ENCODE measurements at regions not wholly inside any gene's neighbourhood (a gene's known extent, or its start where the extent isn't known, plus 50 kb on each side); places are given as distances from the start of the nearest gene placed in this dataset.

- Mint-ChIP-seq H3K27ac (ENCODE audit: unreplicated experiment) (no peak overlapping the region), H3K36me3 (ENCODE audit: unreplicated experiment) (no peaks in the 10 kb centered on the region), H3K9me3 (ENCODE audit: unreplicated experiment) (peaks cover 4% of the 10 kb centered on the region), H3K4me3 (ENCODE audit: unreplicated experiment) (no peak overlapping the region), H3K4me1 (ENCODE audit: unreplicated experiment) (peaks cover 10% of the 10 kb centered on the region), H3K27me3 (ENCODE audit: unreplicated experiment) (no peaks in the 10 kb centered on the region)
- TF ChIP-seq CTCF (IDR thresholded peaks at IDR 0.05) = no peak
- no peak for DNase-seq (ENCODE audit: extremely low spot score, unreplicated experiment)
Observed at GRCh38 chr14:83969998-83970397, 1559.9 kb upstream of the FLRT2 start.

GRCh38 chr14:83972631-83973030 lies 1557.3 kb upstream of the FLRT2 start:
- H3K36me3 Mint-ChIP-seq (ENCODE audit: unreplicated experiment) = no peaks in the 10 kb centered on the region
- peaks cover 27% of the 10 kb centered on the region for H3K4me1 Mint-ChIP-seq (ENCODE audit: unreplicated experiment)
- no peak for DNase-seq (ENCODE audit: extremely low spot score, unreplicated experiment)
- TF ChIP-seq CTCF (IDR thresholded peaks at IDR 0.05) = no peak
- H3K4me3 Mint-ChIP-seq (ENCODE audit: unreplicated experiment) = no peak overlapping the region
- H3K27me3 Mint-ChIP-seq (ENCODE audit: unreplicated experiment) = no peaks in the 10 kb centered on the region
- no peak overlapping the region for H3K27ac Mint-ChIP-seq (ENCODE audit: unreplicated experiment)
- no peaks in the 10 kb centered on the region for H3K9me3 Mint-ChIP-seq (ENCODE audit: unreplicated experiment)

- Mint-ChIP-seq H3K9me3 (ENCODE audit: unreplicated experiment) (no peaks in the 10 kb centered on the region), H3K4me3 (ENCODE audit: unreplicated experiment) (no peak overlapping the region), H3K4me1 (ENCODE audit: unreplicated experiment) (peaks cover 23% of the 10 kb centered on the region), H3K27me3 (ENCODE audit: unreplicated experiment) (no peaks in the 10 kb centered on the region), H3K36me3 (ENCODE audit: unreplicated experiment) (no peaks in the 10 kb centered on the region), H3K27ac (ENCODE audit: unreplicated experiment) (no peak overlapping the region)
- no peak for TF ChIP-seq CTCF (IDR thresholded peaks at IDR 0.05)
- no peak for DNase-seq (ENCODE audit: extremely low spot score, unreplicated experiment)
Observed at GRCh38 chr14:83974647-83975163, 1555.2 kb upstream of the FLRT2 start.

- no peak overlapping the region for H3K4me3 Mint-ChIP-seq (ENCODE audit: unreplicated experiment)
- TF ChIP-seq CTCF (IDR thresholded peaks at IDR 0.05) = no peak
- H3K27ac Mint-ChIP-seq (ENCODE audit: unreplicated experiment) = peak overlapping the region; percentile 20
- H3K9me3 Mint-ChIP-seq (ENCODE audit: unreplicated experiment) = no peaks in the 10 kb centered on the region
- DNase-seq (ENCODE audit: extremely low spot score, unreplicated experiment) = no peak
- no peaks in the 10 kb centered on the region for H3K27me3 Mint-ChIP-seq (ENCODE audit: unreplicated experiment)
- H3K36me3 Mint-ChIP-seq (ENCODE audit: unreplicated experiment) = no peaks in the 10 kb centered on the region
- H3K4me1 Mint-ChIP-seq (ENCODE audit: unreplicated experiment) = peaks cover 22% of the 10 kb centered on the region
Observed at GRCh38 chr14:83975435-83975834, 1554.5 kb upstream of the FLRT2 start.

- no peak for DNase-seq (ENCODE audit: extremely low spot score, unreplicated experiment)
Observed at GRCh38 chr14:83975841-83976770, 1553.8 kb upstream of the FLRT2 start.

More at GRCh38 chr14:83975841-83976770, 1553.8 kb upstream of the FLRT2 start:
- Mint-ChIP-seq H3K4me3 (ENCODE audit: unreplicated experiment) (no peak overlapping the region), H3K9me3 (ENCODE audit: unreplicated experiment) (no peaks in the 10 kb centered on the region), H3K36me3 (ENCODE audit: unreplicated experiment) (no peaks in the 10 kb centered on the region), H3K27me3 (ENCODE audit: unreplicated experiment) (no peaks in the 10 kb centered on the region), H3K27ac (ENCODE audit: unreplicated experiment) (peak overlapping the region; percentile 60), H3K4me1 (ENCODE audit: unreplicated experiment) (peaks cover 22% of the 10 kb centered on the region)
- TF ChIP-seq CTCF (IDR thresholded peaks at IDR 0.05) = no peak

Measured in osteocyte (in vitro differentiated cells).